SK-N-MC (cell line): ENCODE measurements at regions not wholly inside any gene's neighbourhood (a gene's known extent, or its start where the extent isn't known, plus 50 kb on each side); places are given as distances from the start of the nearest gene placed in this dataset.

Experiments used
- DNase-seq: peaks from one replicate; pipeline ENCODE4 v3.0.0-alpha.2; 2011; ENCODE audit warnings: low read depth, low spot score
- H3K27ac ChIP-seq: fragments of 200-600 bp; sonication (generic); 2 replicates; pipeline ENCODE4 v1.5.1; 2016; ENCODE audit warnings: mixed run types
- H3K36me3 ChIP-seq: fragments of 200-600 bp; sonication (generic); 2 replicates; pipeline ENCODE4 v1.6.1; 2017; ENCODE audit warnings: antibody characterized with exemption, low read length, mixed read lengths; ENCODE audit not compliant: insufficient read depth
- H3K4me3 ChIP-seq: fragments of 200-600 bp; sonication (generic); 2 replicates; pipeline ENCODE4 v1.5.1; 2016
- H3K9ac ChIP-seq: fragments of 200-600 bp; sonication (generic); 2 replicates; pipeline ENCODE4 v1.8.0; 2017; ENCODE audit warnings: mixed run types, mixed read lengths; ENCODE audit not compliant: insufficient read length
- H3K9me3 ChIP-seq: fragments of 200-600 bp; sonication (generic); 2 replicates; pipeline ENCODE4 v1.6.1; 2017; ENCODE audit warnings: low read depth, mild to moderate bottlenecking, antibody characterized with exemption, low read length, moderate library complexity, mixed read lengths
- EZH2 ChIP-seq: fragments of 200-600 bp; sonication (generic); IDR thresholded peaks from one replicate; pipeline ENCODE4 v1.6.1; 2017; ENCODE audit warnings: antibody characterized with exemption
- FOXP2 ChIP-seq: optimal IDR thresholded peaks from 2 replicates; pipeline ENCODE3; 2011; ENCODE audit warnings: mild to moderate bottlenecking, moderate library complexity; ENCODE audit not compliant: insufficient read depth; ENCODE audit errors: extremely low read length, control extremely low read depth
- POLR2AphosphoS5 ChIP-seq: IDR thresholded peaks from 2 replicates; pipeline ENCODE4 v1.6.1; 2012; ENCODE audit warnings: mild to moderate bottlenecking, low read depth, low read length, borderline replicate concordance

GRCh38 chr2:6167592-6168138 lies 475.5 kb downstream of the SOX11 start:
- Histone ChIP-seq H3K4me3 (no peak overlapping the region), H3K9me3 (no peaks in the 10 kb centered on the region), H3K27ac (no peak overlapping the region), H3K36me3 (no peaks in the 10 kb centered on the region), H3K9ac (no peak overlapping the region)
- TF ChIP-seq POLR2AphosphoS5, result no peak
- no peak for DNase-seq

DNA sequence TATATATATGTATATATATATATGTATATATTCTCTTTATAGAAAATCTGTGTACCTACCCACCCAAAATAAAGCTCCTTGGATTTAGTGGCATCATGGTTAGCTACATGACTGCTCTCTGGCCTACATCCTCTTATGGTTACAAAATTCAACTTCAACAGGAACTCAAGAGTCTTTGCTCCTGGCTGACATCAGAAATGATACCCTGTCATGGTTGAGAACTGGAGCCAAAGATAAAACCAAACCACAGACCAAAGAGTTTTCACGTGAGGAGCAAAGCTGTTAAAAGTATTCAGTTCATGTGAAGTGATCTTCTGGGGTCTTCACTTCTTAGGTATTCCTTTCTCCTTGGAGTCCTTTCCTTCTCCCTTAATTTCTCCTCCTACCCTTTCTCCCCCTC lies 476.3 kb downstream of the SOX11 start:
- TF ChIP-seq POLR2AphosphoS5, result no peak
- TF ChIP-seq FOXP2, result no peak
- TF ChIP-seq EZH2, result no peak
- Histone ChIP-seq H3K36me3 (no peaks in the 10 kb centered on the region), H3K9me3 (no peaks in the 10 kb centered on the region), H3K9ac (no peak overlapping the region), H3K4me3 (no peak overlapping the region), H3K27ac (no peak overlapping the region)
- DNase-seq, result no peak

GRCh38 chr2:6171294-6171693 lies 479.1 kb downstream of the SOX11 start:
- Histone ChIP-seq H3K27ac (no peak overlapping the region), H3K9ac (no peak overlapping the region), H3K4me3 (no peak overlapping the region), H3K9me3 (no peaks in the 10 kb centered on the region), H3K36me3 (no peaks in the 10 kb centered on the region)
- DNase-seq, result no peak
- TF ChIP-seq EZH2, result no peak
- no peak for TF ChIP-seq FOXP2
- no peak for TF ChIP-seq POLR2AphosphoS5

GRCh38 chr2:6177811-6178210 lies 485.6 kb downstream of the SOX11 start:
- H3K36me3 ChIP-seq, result no peaks in the 10 kb centered on the region
- no peak for TF ChIP-seq POLR2AphosphoS5
- TF ChIP-seq FOXP2, result no peak
- no peak for TF ChIP-seq EZH2
- no peaks in the 10 kb centered on the region for H3K9me3 ChIP-seq
- H3K9ac ChIP-seq, result no peak overlapping the region
- no peak overlapping the region for H3K27ac ChIP-seq
- no peak for DNase-seq
- no peak overlapping the region for H3K4me3 ChIP-seq

DNA sequence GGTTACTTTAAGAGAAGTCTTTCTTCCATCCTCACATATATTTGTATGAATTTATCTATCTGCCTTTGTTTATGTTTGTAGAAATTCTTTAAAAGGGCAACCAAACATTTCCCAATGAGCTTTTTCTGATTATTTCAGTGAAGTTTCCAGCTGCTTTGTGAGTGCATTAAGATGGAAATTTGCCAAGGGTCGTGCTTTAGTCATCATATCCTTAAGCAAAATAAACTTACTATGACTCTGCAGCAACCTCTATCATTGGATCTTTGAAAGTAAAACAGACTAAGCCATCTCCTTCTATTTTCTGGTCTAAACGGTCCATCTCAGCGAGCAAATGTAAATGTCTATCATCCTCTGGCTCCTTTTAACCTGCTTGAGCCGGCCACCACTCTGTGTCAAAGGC lies 489.3 kb downstream of the SOX11 start:
- TF ChIP-seq POLR2AphosphoS5 (no peak), EZH2 (no peak)
- H3K27ac ChIP-seq, result peak overlapping the region; percentile 89
- H3K4me3 ChIP-seq, result peak overlapping the region; percentile 38
- DNase-seq, result peak; percentile 75
- H3K9me3 ChIP-seq, result no peaks in the 10 kb centered on the region
- H3K36me3 ChIP-seq, result no peaks in the 10 kb centered on the region
- H3K9ac ChIP-seq, result peak overlapping the region; percentile 56

- Histone ChIP-seq H3K4me3 (peak overlapping the region; percentile 38), H3K9ac (peak overlapping the region; percentile 56), H3K36me3 (no peaks in the 10 kb centered on the region), H3K27ac (peak overlapping the region; percentile 89), H3K9me3 (no peaks in the 10 kb centered on the region)
- TF ChIP-seq EZH2 (no peak), FOXP2 (no peak), POLR2AphosphoS5 (no peak)
- no peak for DNase-seq
These were observed 489.7 kb downstream of the SOX11 start for GRCh38 chr2:6181926-6182325.

- H3K4me3 ChIP-seq, result no peak overlapping the region
- DNase-seq, result no peak
- no peaks in the 10 kb centered on the region for H3K9me3 ChIP-seq
- no peaks in the 10 kb centered on the region for H3K36me3 ChIP-seq
- no peak for TF ChIP-seq FOXP2
- no peak for TF ChIP-seq EZH2
- TF ChIP-seq POLR2AphosphoS5, result no peak
- H3K9ac ChIP-seq, result peak overlapping the region; percentile 30
- peak overlapping the region; percentile 44 for H3K27ac ChIP-seq
These were observed 491.0 kb downstream of the SOX11 start for GRCh38 chr2:6183226-6183625.

- Histone ChIP-seq H3K9ac (no peak overlapping the region), H3K4me3 (no peak overlapping the region), H3K9me3 (no peaks in the 10 kb centered on the region), H3K27ac (peak overlapping the region; percentile 55; the same call in 1 of the 2 replicates), H3K36me3 (no peaks in the 10 kb centered on the region)
- TF ChIP-seq FOXP2 (no peak), EZH2 (no peak), POLR2AphosphoS5 (no peak)
- DNase-seq, result no peak
These were observed 492.5 kb downstream of the SOX11 start for GRCh38 chr2:6184532-6185292.
